Choroid plexus epithelial cell (primary cell): ENCODE measurements at regions not wholly inside any gene's neighbourhood (a gene's known extent, or its start where the extent isn't known, plus 50 kb on each side); places are given as distances from the start of the nearest gene placed in this dataset.

Source experiments
- DNase-seq: peaks from one replicate; pipeline ENCODE4 v3.0.0-alpha.2; 2010; ENCODE audit warnings: low read depth
- H3K4me3 ChIP-seq: 2 replicates; pipeline ENCODE4 v1.5.1; 2011; ENCODE audit warnings: low read depth, mild to moderate bottlenecking, control low read depth, low read length, moderate library complexity
- TF ChIP-seq, protein P1 (sequence below): conservative IDR thresholded peaks from 2 replicates; pipeline ENCODE4 v1.5.1; 2011; ENCODE audit warnings: low read depth, mild to moderate bottlenecking, control low read depth, inconsistent platforms, low read length, moderate library complexity

DNA sequence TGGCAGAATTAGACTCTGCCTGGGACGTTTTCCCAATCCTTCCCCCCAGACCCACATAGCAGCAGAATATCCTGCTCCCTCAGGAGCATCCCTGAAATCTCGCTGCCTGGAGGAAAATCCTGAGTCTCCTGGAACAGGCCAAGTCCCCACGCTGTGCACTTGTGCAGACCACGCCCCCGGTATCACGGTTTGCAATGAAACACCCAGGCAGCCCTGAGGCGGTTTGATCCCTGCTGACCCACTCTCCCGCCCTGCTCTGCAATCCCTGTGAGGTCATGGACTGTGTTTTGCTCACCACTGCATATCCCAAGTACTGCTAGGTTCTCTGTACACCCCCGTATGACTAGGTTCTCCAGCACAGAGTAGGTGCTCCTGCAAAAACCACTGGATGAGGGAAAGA is 411.8 kb upstream of the MGMT start:
- no peak for DNase-seq
- TF ChIP-seq, protein P1, sequence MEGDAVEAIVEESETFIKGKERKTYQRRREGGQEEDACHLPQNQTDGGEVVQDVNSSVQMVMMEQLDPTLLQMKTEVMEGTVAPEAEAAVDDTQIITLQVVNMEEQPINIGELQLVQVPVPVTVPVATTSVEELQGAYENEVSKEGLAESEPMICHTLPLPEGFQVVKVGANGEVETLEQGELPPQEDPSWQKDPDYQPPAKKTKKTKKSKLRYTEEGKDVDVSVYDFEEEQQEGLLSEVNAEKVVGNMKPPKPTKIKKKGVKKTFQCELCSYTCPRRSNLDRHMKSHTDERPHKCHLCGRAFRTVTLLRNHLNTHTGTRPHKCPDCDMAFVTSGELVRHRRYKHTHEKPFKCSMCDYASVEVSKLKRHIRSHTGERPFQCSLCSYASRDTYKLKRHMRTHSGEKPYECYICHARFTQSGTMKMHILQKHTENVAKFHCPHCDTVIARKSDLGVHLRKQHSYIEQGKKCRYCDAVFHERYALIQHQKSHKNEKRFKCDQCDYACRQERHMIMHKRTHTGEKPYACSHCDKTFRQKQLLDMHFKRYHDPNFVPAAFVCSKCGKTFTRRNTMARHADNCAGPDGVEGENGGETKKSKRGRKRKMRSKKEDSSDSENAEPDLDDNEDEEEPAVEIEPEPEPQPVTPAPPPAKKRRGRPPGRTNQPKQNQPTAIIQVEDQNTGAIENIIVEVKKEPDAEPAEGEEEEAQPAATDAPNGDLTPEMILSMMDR, result no peak
- no peak overlapping the region for H3K4me3 ChIP-seq

DNA sequence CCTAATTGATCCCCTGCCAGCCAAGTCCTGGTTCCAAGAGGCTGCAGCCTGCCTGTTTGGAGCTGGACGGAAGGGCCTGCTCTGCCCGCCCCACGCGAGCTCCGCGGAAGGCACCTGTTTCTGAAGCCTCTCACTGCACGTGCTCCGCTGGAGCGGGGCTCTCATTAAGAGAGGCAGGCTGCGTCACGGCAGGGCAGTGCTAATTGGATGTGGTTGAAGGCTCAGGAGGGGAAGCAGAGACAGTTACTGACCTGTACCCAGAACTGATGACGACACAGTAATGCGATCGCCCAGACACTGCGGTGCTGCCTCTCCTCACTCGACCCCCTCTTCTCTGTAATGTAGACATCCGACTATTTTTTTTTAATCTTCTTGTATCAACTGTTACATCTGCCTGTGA is 411.1 kb upstream of the MGMT start:
- no peak for DNase-seq
- TF ChIP-seq, protein P1, result no peak
- no peak overlapping the region for H3K4me3 ChIP-seq

DNA sequence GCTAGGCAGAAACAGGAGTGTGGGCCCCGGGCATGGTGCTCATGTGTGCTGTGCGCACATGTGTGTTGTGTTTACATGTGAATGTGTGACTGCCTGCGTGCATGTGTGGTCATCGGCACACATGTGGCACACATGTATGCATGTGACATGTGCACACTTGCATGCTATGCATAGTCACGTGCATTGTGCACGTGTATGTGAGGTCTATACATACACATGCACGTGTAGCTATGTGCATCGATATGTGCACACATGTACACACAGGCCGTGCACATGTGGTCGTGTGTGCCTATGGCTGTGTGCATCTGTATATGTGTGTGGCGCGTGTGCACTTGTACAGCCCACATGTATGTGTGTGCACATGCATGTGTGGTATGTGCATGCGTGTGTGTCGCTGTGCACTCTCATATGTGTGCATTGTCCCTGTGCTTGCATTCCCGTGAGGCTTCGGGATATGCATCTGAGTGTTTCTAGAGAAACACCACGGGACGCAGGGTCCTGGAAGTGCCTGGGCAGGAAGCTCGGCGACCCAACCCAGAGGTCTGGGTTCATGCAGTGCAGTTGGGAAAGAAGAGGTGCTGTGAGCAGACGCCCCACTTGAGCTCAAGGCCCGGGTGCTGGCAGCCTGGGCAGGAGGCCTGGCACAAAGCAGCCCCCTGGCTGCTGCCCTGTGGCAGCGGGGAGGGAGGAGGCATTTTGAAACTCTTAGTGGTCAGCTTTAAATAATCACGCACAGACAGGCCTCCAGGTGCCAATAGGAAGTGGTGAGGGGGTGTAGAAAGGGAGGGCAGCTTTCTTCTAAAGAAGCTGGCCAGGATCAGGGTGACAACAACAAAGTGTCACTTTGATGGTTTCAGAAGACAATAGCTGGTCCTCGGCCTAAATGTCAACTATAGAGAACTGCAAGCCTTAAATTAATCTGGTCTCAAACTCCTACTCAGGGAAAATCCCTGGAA is 410.0 kb upstream of the MGMT start:
- DNase-seq, result no peak
- TF ChIP-seq, protein P1, result no peak

DNA sequence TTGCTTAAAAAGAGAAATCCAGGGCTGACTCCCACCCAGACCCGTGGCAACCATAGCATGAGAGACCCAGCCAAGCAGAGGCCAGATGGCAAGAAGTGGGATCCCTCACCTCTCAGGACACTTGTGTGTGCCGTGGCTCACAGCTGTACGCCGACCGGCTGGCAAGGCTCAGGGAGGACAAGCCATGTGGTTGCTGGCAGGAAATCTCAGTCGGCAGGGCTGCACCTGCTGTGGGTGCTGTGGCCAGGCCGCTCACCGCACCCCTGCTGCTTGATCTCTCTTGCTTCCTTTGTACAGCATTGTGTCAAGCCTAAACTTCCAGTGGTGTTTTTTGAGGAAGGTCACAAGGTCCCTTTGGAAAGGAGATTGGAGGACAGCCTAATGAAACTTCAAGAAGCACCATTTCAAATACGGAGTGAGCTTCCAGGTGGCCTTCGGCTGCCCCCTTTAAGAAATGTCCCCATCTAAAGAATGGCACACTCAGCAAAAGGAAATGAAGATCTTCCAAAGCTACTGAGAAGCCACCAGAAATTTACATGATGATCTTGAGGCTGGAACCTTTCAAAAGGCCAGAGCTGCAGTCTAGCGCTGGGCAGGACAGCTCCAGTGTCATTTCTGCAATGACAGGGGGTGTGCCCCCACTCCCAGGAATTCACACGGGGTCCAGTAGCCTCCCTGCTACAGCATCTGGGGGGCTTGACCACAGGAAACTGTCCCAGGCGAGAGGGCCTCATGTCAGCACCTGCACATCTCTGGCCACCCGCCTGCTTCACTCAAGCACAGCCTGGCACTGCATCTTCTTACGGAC is 409.0 kb upstream of the MGMT start:
- H3K4me3 ChIP-seq, result no peak overlapping the region
- DNase-seq, result no peak
- TF ChIP-seq, protein P1, result no peak

More for the DNA sequence above, 410.0 kb upstream of the MGMT start:
- H3K4me3 ChIP-seq, result no peak overlapping the region

DNA sequence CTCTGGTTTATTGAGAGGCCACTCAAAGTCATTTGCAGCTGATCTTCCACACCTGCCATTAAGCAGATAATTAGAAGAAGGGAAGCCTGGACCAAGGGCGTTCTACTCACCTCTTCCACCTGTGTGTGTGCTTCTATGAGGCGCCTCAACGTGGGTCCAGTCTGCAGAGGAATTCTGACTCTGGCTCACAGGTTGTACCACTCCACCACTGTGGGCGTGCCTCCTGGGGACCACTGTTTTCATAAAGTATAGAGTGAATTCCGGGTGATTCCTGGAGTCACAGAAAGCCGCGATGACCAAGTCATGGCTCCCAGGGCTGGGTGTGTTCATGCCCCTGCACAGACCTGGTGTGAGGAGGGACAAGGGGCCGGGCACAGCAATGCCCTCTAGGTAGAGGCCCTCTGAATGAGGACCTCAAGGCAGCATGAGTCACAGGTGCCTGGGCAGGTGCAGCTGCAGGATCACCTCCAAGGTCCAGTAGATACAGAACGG is 408.3 kb upstream of the MGMT start:
- no peak overlapping the region for H3K4me3 ChIP-seq
- DNase-seq, result no peak
- TF ChIP-seq, protein P1, result no peak

DNA sequence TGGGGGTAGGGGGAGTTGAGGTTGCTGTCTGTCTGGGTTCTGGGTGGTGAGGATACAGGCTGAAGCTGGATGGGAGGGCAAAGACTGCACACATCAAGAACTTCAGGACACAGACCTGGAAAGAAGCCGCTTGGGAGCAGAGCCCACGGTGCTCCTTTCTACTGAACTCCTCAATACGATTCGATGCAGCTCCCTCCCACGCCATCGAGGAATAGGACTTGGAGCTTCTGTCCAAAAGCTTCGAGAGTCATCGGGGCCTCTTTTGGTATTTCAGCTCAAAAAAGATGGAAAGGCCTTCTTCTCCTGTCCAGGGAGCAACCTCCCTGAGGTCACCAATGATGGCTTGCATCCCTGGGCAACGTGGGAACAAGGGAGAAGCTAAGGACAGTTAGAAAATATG is 407.1 kb upstream of the MGMT start:
- DNase-seq, result no peak
- TF ChIP-seq, protein P1, result no peak
- H3K4me3 ChIP-seq, result no peak overlapping the region
